Femur (tissue), 1 donor: ENCODE measurements at regions not wholly inside any gene's neighbourhood (a gene's known extent, or its start where the extent isn't known, plus 50 kb on each side); places are given as distances from the start of the nearest gene placed in this dataset.
"Not testable (repeated sequence)": the region's sequence is repeated elsewhere in the genome, so short reads cannot be mapped to it uniquely, and the experiment has no call there.

Experiments
- DNase-seq: peaks from one replicate; pipeline ENCODE4 v3.0.0-alpha.2; 2017

DNA sequence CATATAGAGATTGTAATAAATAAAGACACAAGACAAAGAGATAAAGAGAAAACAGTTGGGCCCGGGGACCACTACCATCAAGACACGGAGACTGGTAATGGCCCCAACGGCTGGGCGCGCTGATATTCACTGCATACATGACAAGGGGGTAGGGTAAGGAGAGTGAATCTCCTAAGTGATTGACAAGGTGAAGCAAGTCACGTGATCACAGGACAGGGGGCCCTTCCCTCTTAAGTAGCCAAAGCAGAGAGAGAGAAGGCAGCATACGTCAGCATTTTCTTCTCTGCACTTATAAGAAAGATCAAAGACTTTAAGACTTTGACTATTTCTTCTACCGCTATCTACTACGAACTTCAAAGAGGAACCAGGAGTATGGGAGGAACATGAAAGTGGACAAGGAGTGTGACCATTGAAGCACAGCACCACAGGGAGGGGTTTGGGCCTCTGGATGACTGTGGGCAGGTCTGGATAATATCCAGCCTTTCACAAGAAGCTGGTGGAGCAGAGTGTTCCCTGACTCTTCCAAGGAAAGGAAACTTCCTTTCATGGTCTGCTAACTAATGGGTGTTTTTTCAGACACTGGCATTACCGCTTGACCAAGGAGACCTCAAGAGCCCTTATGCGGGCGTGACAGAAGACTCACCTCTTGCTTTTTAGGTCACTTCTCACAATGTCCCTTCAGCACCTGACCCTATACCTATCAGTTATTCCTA is 75.6 kb downstream of the MRPL39 start:
- DNase-seq: not testable (repeated sequence)

DNA sequence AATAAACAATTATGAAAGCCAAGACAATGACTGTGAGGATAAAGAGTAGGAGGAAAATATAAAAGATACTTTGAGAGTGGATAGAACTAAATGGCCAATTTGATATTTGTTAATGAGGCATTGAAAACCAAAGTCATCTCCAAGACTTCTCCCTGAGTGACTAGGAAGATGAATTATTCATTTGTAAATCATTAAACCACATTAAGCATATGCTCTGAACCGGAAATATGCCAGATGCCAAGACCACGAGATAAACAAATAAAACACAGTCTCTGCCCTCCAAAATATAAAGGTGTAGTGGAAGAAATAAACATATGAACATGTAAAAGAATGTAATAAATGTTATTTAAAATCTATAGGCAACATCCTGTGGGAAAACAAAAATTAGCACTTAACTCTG is 78.8 kb downstream of the MRPL39 start:
- no peak for DNase-seq

DNA sequence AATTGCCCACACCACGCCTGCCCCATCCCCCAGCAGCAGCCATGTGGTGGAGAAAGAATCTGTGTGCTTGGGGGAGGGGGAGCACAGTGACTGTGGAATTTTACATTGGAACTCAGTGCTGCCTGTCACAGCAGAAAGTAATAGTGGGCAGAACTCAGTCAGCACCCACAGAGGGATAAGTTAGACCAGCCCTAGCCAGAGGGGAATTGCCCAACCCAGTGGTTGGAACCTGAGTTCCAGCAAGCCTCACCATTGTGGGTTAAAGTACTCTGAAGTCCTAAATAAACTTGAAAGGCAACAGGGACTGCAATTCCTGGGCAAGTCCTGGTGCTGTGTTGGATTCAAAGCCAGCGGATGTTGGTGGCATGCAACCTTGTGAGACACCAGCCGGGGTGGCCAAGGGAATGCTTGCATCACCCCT is 88.8 kb downstream of the MRPL39 start:
- no peak for DNase-seq

DNA sequence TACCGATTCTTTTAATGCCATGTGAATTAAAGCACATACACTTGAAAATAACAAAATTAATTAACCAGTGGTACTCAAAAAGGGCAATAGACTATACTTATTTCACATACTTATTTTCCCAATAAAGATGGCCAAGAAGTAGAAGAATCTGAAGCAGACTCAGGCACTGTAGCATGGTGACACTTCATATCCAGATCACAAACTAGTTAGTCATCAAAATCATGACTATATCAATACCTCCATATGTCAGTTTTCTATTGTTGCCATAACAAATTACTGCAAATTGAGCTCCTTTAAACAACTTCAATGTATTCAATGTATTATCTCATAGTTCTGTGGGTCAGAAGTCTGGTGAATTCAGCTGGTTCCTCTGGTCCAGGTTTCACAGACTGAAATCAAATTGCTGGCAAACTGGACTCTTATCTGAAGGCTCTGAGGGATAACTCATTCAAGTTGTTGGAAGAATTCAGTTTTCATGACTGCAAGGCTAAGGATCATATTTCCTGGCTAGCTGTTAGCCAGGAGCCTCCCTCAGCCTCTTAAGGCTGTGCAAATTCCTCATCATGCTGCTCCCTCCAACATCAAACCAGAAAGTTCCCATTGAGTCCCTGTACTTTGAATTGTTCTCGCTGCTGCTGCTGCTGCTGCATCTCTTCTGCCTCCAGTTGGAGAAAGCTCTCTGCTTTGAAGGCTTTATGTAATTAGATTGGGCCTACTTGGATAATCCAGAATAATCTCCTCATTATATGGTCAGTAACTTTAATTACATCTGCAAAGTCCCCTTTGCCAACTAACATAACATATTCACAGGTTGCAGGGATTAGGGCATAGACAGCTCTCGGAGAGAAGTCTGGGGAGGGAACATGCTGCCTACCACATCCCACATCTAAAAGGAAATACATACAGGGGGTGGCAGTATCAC is 91.5 kb downstream of the MRPL39 start:
- DNase-seq: no peak

DNA sequence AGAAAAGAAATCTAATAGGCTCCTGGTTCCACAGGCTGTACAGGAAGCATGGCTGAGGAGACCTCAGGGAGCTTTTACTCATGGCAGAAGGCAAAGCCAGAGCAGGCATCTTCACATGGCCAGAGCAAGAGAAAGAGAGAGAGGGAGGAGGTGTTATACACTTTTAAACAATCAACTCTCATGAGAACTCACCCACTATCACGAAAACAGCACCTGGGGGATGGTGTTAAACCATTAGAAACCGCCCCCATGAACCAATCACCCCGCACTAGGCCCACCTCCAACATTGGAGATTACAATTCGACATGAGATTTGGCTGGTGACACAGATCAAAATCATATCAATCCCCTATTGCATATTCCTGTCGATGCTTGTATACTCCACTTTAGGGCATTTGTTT is 93.5 kb downstream of the MRPL39 start:
- no peak for DNase-seq

DNA sequence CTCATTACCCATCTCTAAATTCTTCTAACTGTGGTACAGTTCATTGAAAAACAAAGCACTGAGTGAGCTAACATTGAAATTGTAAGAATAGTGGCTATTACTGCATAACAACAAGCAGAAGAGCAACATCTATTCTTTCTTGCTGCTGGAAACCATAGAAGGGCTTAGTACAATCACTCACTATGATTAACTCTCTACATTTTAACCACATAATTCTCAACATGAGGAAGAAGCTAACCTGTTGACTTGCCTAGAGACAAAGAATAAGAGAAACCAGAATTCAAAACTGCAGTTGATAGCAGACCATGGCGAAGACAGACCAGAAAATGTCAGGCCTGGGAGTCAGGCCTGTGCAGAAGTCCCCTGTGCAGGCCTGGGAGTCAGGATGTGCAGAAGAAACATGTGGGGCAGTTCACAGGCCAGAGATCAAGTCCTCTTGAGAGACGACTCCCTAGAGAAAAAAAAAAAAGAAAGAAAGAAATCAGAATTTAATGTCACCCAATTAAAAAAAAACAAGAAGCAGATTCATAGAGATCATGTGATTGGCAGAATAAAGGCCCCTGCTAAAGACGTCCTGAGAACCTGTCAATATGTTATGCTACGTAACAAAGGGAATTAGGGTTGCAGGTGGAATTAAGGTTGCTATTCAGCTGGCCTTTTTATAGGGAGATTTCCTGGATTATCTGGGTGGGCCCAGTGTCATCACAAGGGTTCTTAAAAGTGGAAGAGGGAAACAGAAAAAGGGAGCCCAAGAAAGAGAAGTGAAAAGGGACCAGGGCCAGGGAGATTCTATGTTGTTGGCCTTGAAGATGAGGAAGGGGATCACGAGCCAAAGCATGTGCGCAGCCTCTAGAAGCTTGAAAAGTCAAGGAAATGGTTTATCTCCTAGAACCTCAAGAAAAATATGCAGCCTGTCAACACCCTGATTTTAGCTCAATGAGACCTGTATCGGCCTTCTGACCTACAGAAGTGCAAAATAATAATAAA is 94.9 kb downstream of the MRPL39 start:
- DNase-seq: no peak

DNA sequence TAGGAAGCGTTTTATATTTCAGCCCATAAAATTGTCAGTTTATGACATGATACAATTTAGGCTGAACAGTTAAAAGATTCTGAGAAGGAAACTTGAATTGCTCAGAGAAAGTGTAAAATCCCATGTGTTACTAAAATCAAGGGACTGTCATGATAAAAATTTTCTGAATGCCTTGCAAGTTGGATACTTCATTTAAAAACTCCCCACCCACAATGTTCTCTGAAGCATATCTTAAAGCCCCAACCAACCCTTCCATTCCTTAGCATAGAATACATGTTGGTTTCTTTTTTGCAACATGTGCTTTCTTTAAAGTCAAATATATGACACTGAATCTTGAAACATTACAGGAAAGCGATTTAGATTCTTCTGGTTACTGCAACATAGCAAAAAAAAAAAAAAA is 97.4 kb downstream of the MRPL39 start:
- no peak for DNase-seq

DNA sequence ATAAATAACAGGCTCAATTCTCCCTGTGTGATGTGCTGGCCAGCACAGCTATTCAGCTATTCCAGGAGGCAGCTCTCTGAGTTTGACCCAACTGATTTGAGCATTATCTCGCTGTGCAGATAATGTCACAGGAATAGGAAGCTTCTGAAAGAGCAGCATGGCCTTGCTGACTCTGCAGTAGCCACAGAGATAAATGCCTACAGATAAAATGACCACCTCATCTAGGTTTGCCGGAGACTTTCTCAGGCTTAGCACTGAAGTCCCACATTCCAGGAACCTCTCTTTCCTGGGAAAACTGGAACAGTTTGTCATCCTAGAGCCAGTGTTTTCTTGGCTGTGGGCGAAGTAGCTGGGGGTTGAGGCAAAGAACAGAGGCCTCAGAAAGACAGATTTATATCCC is 98.9 kb downstream of the MRPL39 start:
- DNase-seq: no peak

DNA sequence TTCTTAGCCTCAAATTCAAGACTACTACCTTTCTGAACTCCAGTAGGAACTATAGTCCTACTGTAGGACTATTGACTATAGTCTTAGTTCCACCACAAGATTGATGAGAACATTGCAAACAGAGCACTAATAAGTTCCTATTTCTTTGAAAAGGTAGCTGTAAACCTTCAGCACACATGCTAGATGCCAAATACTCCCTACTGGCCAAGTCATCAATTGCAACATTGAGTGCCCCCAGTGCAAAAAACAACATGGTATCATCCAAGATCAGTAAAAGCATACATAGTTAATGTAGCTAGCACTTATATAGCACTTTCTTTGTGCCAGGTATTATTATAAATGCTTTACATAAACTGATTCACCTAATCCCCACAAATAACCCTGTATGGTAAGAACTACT is 99.8 kb downstream of the MRPL39 start:
- no peak for DNase-seq

DNA sequence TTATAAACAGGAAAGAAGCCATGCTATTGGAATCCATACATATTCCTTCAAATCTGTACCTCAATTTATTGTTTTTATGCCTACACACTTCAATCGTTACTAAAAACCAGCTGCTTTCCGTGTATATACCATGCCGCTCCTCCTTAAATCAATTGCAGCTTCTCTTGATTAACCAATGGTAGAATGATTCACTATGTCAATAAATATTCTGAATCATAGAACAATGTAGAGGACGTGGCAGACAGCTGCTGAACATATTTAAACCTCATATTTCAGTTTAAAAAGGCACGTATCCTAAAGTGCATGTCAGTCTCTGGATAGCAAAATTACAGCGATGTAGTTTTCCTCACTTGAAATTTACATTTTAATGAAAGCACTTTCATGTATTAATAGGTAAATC is 100.4 kb downstream of the MRPL39 start:
- DNase-seq: no peak

DNA sequence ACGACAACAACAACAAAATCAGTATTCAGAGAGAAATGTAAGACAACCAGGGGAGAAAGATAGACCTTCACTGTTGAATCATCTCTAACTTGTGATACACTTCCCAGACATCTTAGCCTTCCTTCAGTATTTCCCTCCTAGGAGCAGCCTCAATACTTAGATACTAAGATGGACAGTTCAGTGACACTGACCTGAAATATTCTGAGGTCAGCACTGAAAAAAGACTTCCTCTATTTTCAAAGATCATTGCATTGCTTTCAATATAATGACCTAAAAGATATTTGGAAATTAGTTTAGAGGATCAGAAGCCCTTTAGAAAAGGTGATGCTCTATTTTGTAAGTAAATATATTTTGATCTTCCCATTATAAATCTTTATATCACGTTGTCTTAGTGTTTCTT is 101.0 kb downstream of the MRPL39 start:
- DNase-seq: no peak

DNA sequence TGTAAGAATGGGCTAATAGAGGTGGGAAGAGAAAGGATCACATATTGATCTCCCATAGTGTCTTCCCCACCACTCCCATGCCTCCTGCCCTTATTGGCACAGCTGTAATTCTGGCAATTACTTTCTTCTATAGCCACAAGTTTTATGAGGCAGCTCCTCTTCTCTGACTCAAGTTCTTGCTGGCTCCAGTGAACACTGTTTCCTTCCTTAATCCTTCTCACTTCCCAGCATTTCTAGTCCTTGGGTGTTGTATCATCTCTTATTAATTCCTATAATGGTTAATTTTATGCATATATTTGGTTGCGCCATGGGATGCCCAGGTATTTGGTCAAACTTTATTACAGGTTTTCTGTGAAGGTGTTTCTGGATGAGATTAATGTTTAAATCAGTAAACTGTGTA is 103.3 kb downstream of the MRPL39 start:
- DNase-seq: no peak

DNA sequence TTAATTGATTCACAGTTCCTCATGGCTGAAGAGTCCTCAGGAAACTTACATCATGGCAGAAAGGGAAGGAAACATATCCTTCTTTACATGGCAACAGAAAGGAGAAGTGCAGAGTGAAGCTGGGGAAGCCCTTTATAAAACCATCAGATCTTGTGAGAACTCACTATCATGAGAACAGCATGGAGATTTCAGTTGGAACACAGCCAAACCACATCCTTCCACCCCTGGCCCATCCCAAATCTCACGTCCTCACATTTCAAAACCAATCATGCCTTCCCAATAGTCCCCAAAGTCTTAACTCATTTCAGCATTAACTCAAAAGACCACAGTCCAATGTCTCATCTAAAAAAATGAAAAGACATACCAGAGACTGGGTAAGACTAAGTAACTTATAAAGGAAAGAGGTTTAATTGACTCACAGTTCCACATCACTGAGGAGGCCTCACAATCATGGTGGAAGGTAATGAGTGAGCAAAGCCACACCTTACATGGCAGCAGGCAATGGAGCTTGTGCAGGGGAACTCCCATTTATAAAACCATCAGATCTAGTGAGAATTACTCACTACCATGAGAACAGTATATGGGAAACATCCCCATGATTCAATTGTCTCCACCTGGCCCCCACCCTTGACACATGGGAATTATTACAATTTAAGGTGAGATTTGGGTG is 105.2 kb downstream of the MRPL39 start:
- no peak for DNase-seq

DNA sequence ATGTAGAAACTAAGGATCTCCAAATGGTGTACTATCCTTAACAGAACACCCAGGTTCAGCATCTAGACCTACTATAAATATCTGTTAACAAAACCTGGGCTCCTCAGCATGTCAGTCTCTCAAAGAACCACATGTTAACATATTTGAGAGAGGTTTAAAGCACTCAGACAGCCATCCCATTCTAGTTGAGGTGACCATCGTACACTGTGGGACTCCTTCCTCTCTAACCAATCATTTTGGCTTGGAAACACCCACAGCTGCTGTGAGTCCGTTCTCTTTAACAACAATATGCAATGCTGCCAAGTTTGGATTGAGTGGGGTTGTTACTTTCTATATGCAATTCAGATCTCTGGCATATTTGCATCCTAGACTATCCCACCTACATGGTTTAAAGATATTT is 105.8 kb downstream of the MRPL39 start:
- DNase-seq: no peak

DNA sequence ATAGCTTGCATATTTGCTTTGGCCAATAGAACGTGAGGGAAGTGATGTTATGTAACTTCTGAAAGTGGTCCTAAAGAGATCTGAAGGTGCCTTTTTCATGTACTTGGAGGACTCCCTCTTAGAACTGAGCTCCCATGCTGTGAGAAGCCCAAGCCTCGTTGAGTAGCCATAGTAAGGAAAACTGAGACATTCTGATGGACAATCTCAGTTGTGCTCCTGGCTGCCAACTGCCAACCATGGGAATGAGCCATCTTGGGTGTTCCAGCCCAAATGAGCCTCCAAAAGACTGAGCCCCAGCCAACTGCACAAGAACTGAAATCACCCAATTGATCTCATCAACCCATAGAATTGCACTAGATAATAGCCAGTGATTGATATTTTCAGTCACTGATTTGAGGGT is 106.7 kb downstream of the MRPL39 start:
- DNase-seq: no peak

DNA sequence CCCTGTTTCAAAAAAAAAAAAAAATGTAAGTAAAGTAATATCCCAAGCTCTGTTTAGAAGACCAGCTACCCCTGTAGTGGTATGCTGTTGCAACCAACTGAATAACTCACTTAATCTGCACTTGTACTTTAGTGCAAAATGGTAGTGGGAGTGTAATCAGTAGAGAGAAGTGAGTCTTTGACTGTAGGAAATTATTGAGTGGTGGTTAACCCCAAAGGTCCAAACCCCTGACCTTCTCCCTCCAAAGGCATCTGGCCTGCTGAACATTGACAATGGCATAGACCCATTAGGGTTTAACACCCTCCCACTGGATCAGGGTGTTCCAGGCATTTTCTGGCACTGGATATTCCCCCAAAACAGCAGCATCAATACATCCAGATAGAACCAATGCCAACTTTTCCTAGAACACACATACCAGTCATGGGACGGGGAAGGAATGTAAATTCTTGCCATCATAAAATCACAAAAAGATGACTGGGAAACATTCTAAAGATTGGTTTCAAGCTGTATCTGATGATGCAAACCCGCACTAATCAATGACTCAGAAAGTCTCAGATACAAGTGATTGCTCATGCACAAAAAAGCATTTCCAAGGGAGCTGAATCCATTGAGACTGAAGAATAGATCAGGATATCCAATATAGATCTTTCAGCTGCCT is 110.3 kb downstream of the MRPL39 start:
- DNase-seq: no peak

DNA sequence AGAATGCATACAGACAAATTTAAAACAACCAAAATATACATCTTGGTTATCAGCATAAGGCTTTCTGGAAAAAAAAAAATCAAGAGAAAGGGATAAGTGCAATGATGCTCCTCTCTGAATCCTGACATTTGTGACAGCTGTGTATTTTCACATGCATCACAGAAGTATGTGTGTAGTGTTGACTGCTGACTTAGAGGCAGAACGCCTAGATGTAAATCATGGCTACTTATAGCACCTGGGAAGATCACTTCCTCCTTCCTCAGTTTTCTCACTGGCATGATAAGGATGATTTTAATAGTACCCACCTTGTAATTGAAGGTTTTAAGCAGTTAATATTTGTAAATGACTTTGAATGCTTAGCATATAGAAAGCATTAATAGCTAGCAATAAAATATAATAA is 112.5 kb downstream of the MRPL39 start:
- DNase-seq: no peak

DNA sequence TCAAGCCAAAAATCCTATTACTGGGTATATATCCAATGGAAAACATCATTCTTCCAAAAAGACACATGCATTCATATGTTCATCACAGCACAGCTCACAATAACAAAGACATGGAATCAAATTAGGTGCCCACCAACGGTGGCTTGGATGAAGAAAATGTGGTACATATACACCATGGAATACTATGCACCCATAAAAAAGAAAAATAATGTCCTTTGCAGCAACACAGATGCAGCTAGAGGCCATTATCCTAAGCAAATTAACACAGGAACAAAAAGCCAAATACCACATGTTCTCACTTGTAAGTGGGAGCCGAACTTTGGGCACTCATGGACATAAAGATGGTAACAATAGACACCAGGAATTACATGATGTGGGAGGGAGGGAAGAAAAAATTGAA is 113.6 kb downstream of the MRPL39 start:
- no peak for DNase-seq

DNA sequence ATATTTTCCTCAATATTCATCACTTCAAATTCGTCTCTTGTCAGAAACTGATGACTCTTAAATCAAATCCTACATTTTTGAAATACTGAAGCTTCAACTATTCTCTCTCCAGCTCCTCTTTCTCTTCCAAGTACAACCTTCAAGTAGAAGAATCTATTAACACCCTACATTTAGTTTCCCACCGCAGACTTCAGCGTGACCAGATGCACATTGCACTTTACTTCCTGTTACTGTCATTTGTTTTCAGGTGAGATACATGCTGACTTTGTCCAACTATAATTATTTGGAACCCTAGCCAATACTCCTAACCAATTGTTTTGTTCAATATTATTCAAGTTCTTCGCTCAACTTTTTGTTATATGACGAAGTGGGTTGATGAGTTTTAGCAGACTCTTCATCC is 116.0 kb downstream of the MRPL39 start:
- DNase-seq: no peak

DNA sequence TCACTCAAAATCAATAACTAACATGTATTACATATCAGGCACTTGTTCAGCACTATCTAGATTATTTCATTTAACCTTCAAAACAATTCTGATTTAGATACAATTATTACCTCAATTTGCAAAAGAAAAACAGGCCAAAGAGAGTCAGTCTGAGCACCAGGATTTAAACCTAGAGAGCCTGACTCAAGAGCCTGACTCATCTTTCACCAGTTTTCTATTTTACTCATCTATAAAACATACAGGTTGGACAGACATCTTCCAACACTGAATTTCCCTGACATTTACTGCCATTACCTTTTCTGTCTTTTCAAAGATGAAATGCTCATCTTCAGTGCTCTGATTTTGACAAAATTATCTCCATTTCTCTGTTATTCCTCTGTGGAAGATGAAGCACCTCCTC is 116.5 kb downstream of the MRPL39 start:
- no peak for DNase-seq

DNA sequence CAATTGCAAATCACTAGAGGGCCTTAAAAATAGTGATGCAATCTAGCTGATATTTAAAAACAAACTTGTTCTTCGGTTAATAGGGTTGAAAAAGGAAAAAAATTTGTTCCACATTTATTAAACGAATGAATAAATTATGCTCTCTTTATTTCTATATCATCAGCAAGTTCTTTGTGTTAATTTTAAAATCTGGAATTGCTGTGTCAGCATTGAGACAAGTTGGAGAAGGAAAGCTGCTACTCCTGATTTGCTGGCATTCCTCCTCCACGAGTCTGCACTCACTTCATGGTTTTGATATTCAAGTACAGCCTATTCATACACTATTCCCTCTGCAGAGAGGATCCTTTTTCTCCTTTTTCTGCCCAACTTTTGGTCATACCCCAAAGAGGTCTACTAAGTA is 117.6 kb downstream of the MRPL39 start:
- no peak for DNase-seq

DNA sequence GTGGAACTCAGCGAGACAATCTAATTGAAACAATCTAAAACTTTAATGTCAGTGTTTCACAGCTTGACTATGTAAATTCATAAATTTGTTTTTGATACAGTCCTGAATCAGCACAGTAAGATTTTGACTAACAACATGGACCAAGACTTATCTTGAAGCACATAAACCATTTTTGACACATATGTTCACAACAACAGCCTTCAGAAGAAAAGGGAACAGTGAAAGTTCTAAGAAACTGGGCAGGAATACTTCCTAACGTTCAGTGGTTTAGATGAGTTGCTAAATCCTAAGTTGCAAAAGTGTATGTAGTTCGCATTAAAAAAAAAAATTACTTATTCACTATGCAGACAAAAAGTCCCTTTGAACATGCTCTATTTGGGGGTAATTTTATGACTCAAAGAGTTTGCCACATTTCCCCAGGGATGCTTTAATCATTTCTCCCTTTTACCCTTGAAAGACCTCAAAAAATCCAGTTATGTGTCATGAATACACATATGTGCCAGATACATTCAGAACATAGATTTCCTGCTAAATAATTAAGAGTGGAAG is 120.2 kb downstream of the MRPL39 start:
- no peak for DNase-seq
